ENCODE measurements at regions not wholly inside any gene's neighbourhood (a gene's known extent, or its start where the extent isn't known, plus 50 kb on each side); places are given as distances from the start of the nearest gene placed in this dataset.

- Histone ChIP-seq H3K27me3 (no peaks in the 10 kb centered on the region), H3K27ac (no peak overlapping the region), H3K9me3 (no peaks in the 10 kb centered on the region), H3K36me3 (no peaks in the 10 kb centered on the region), H3K4me1 (no peaks in the 10 kb centered on the region), H3K4me3 (no peak overlapping the region)
- TF ChIP-seq CTCF (IDR thresholded peaks at IDR 0.05) (no peak), POLR2A (IDR thresholded peaks at IDR 0.05) (no peak)
- WGBS (ENCODE audit: insufficient coverage, low coverage, low lambda C conversion rate, missing lambda C conversion rate): 47% methylated on average over 3 of the region's 4 CpGs
- ATAC-seq (peak; percentile 36 to 75 (median 67)), DNase-seq (no peak)
- intact Hi-C loops (cut with DNase I): no loop called here
Observed at GRCh38 chr10:89122433-89123051, 84.6 kb downstream of the CH25H start.

- Histone ChIP-seq H3K4me1 (no peaks in the 10 kb centered on the region), H3K4me3 (no peak overlapping the region), H3K27me3 (no peaks in the 10 kb centered on the region), H3K36me3 (no peaks in the 10 kb centered on the region), H3K9me3 (no peaks in the 10 kb centered on the region), H3K27ac (no peak overlapping the region)
- ATAC-seq (no peak), DNase-seq (no peak)
- intact Hi-C loops (cut with DNase I): no loop called here
- TF ChIP-seq CTCF (IDR thresholded peaks at IDR 0.05) (no peak), POLR2A (IDR thresholded peaks at IDR 0.05) (no peak)
Observed at GRCh38 chr10:89121764-89122020, 85.4 kb downstream of the CH25H start.

GRCh38 chr10:89120931-89121763 lies 86.0 kb downstream of the CH25H start:
- Histone ChIP-seq H3K4me1 (no peaks in the 10 kb centered on the region), H3K36me3 (no peaks in the 10 kb centered on the region), H3K4me3 (no peak overlapping the region), H3K27me3 (no peaks in the 10 kb centered on the region), H3K27ac (no peak overlapping the region), H3K9me3 (no peaks in the 10 kb centered on the region)
- TF ChIP-seq CTCF (IDR thresholded peaks at IDR 0.05): no peak
- TF ChIP-seq POLR2A (IDR thresholded peaks at IDR 0.05): no peak
- intact Hi-C loops (cut with DNase I): no loop called here
- ATAC-seq (peak in 2 of 4 donors; percentile 27 to 28), DNase-seq (no peak)
- 50% methylated on average over 5 of the region's 5 CpGs for WGBS (ENCODE audit: insufficient coverage, low coverage, low lambda C conversion rate, missing lambda C conversion rate)

GRCh38 chr10:89119651-89120050 lies 87.5 kb downstream of the CH25H start:
- H3K9me3 ChIP-seq: no peaks in the 10 kb centered on the region
- H3K4me3 ChIP-seq: no peak overlapping the region
- no peaks in the 10 kb centered on the region for H3K4me1 ChIP-seq
- H3K27ac ChIP-seq: no peak overlapping the region
- H3K27me3 ChIP-seq: no peaks in the 10 kb centered on the region
- TF ChIP-seq POLR2A (IDR thresholded peaks at IDR 0.05) (no peak), CTCF (IDR thresholded peaks at IDR 0.05) (no peak)
- intact Hi-C loops (cut with DNase I): no loop called here
- 100% methylated on average over 1 of the region's 1 CpG for WGBS (ENCODE audit: insufficient coverage, low coverage, low lambda C conversion rate, missing lambda C conversion rate)
- ATAC-seq: no peak
- no peaks in the 10 kb centered on the region for H3K36me3 ChIP-seq
- DNase-seq: no peak
